HEK293T (cell line): ENCODE measurements at regions not wholly inside any gene's neighbourhood (a gene's known extent, or its start where the extent isn't known, plus 50 kb on each side); places are given as distances from the start of the nearest gene placed in this dataset.

ENCODE experiments used
- CTCF ChIA-PET: fragments of 350-600 bp; formaldehyde crosslinking; extraction: SDS; loops from one replicate; lab custom pipeline; 2021; ENCODE audit warnings: antibody characterized with exemption, inconsistent platforms; lab: Yijun Ruan, JAX
- POLR2A ChIA-PET: fragments of 350-600 bp; formaldehyde crosslinking; extraction: SDS; loops from one replicate; lab custom pipeline; 2020; ENCODE audit warnings: antibody characterized with exemption, inconsistent platforms; lab: Yijun Ruan, JAX
- DNase-seq: peaks from one replicate; pipeline ENCODE4 v3.0.0; 2012; ENCODE audit warnings: mixed read lengths; ENCODE audit errors: extremely low spot score
- ARNT ChIP-seq: fragments of 450-650 bp; IDR thresholded peaks from 2 replicates; pipeline ENCODE4 v1.6.1; 2017; ENCODE audit warnings: mild to moderate bottlenecking
- BHLHE40 ChIP-seq: fragments of 450-650 bp; IDR thresholded peaks from 2 replicates; pipeline ENCODE4 v1.6.1; 2016; ENCODE audit warnings: mild to moderate bottlenecking, moderate library complexity, borderline replicate concordance
- CTBP1 ChIP-seq: fragments of 450-650 bp; IDR thresholded peaks from 2 replicates; pipeline ENCODE4 v1.6.1; 2016; ENCODE audit warnings: borderline replicate concordance
- ELF4 ChIP-seq: fragments of 450-650 bp; IDR thresholded peaks from 2 replicates; pipeline ENCODE4 v1.6.1; 2017; ENCODE audit warnings: antibody characterized with exemption
- FOXA1 ChIP-seq: fragments of 450-650 bp; IDR thresholded peaks from 2 replicates; pipeline ENCODE4 v1.6.1; 2016; ENCODE audit warnings: mild to moderate bottlenecking
- FOXK2 ChIP-seq: fragments of 450-650 bp; IDR thresholded peaks from 2 replicates; pipeline ENCODE4 v1.6.1; 2016; ENCODE audit warnings: mild to moderate bottlenecking
- FOXM1 ChIP-seq: fragments of 450-650 bp; IDR thresholded peaks from 2 replicates; pipeline ENCODE4 v1.6.1; 2017; ENCODE audit warnings: mild to moderate bottlenecking, borderline replicate concordance
- HDGF ChIP-seq: fragments of 450-650 bp; IDR thresholded peaks from 2 replicates; pipeline ENCODE4 v1.6.1; 2017; ENCODE audit warnings: antibody characterized with exemption, borderline replicate concordance
- L3MBTL2 ChIP-seq: fragments of 450-650 bp; conservative IDR thresholded peaks from 2 replicates; pipeline ENCODE4 v1.6.1; 2016; ENCODE audit warnings: mild to moderate bottlenecking
- LEF1 ChIP-seq: fragments of 450-650 bp; IDR thresholded peaks from 2 replicates; pipeline ENCODE4 v1.6.1; 2017; ENCODE audit warnings: mild to moderate bottlenecking, borderline replicate concordance
- NFRKB ChIP-seq: fragments of 450-650 bp; IDR thresholded peaks from 2 replicates; pipeline ENCODE4 v1.6.1; 2016; ENCODE audit warnings: mild to moderate bottlenecking, moderate library complexity
- PKNOX1 ChIP-seq: fragments of 450-650 bp; IDR thresholded peaks from 2 replicates; pipeline ENCODE4 v1.6.1; 2016
- SP1 ChIP-seq: fragments of 450-650 bp; IDR thresholded peaks from 2 replicates; pipeline ENCODE4 v1.6.1; 2017
- SUZ12 ChIP-seq: fragments of 450-650 bp; IDR thresholded peaks from 2 replicates; pipeline ENCODE4 v1.6.1; 2016; ENCODE audit warnings: mild to moderate bottlenecking
- TARDBP ChIP-seq: fragments of 450-650 bp; IDR thresholded peaks from 2 replicates; pipeline ENCODE4 v1.6.1; 2016
- ZNF384 ChIP-seq: fragments of 450-650 bp; IDR thresholded peaks from 2 replicates; pipeline ENCODE4 v1.6.1; 2016

DNA sequence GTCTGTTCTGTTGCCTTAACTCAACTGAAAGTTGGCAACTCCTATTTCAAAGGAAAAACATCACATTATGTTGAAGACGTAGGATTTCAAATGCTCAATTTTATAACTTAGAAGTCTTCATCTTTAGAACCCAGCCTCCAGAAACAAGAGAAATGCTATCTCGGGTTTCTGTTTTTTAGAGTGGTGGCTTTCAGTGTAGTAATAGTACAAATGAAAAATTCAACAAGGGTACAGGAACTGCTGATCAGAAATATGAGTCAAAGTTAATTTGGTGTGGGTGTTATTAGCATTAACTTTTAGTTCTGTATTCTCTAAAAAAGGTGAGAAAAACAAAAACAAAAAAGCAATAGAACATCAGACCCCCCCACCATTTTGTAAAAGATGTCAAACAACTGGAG lies 56.6 kb upstream of the FLT1 start:
- TF ChIP-seq TARDBP: no peak
- TF ChIP-seq FOXK2: no peak
- TF ChIP-seq SUZ12: no peak
- TF ChIP-seq FOXM1: no peak
- no peak for TF ChIP-seq BHLHE40
- TF ChIP-seq L3MBTL2: no peak
- TF ChIP-seq ZNF384: no peak
- no peak for TF ChIP-seq LEF1
- TF ChIP-seq PKNOX1: no peak
- no peak for TF ChIP-seq ELF4
- no peak for TF ChIP-seq FOXA1
- no peak for TF ChIP-seq NFRKB
- TF ChIP-seq CTBP1: no peak
- no peak for TF ChIP-seq ARNT
- no peak for TF ChIP-seq HDGF
- no peak for TF ChIP-seq SP1
- POLR2A ChIA-PET: no interaction called here
- CTCF ChIA-PET: no interaction called here
- no peak for DNase-seq

DNA sequence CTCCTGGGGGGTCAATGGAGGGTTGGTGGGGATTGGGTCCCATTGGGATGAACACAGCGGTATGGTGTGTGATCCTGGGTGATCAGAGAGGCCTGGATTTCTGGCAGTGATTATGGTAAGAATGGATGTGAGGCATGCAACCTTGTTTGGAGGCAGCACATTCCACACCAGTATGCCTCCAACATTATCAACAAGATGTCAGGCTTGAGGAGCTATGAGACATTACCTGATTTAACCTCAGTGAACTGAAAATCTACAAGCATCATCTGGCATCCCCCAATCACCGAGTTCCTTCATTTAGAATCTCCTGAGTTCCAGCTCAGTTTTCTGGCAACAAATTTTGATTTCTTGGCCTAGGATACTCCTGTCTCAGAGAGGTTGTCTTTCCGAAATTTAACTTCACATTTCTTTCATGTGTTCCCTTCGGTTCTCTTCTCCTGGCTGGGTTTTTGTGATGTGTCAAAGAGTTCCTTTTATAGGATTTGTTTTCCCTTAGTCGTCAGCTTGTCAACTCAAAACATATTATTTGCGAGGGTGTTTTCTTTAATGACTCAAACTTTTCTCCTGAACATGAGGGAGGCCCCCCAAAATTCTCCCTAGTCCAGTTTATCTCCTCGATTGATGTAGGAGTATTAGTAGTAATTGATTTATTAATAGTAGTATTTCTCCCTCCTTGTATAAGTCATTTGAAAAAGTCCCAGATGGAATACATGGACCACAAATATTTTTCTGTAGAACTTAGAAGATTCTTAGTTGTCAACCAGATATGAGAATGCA lies 56.0 kb upstream of the FLT1 start:
- no peak for DNase-seq
- ChIA-PET CTCF (no interaction called here), POLR2A (no interaction called here)
- TF ChIP-seq BHLHE40 (no peak), PKNOX1 (no peak), FOXK2 (no peak), TARDBP (no peak), NFRKB (no peak), FOXA1 (no peak), HDGF (no peak), ARNT (no peak), SP1 (no peak), ELF4 (no peak), FOXM1 (no peak)

- TF ChIP-seq BHLHE40 (no peak), ARNT (no peak), FOXK2 (no peak), TARDBP (no peak), CTBP1 (no peak), FOXA1 (no peak), NFRKB (no peak), L3MBTL2 (no peak), SP1 (no peak), SUZ12 (no peak), ZNF384 (no peak), ELF4 (no peak), HDGF (no peak), FOXM1 (no peak), LEF1 (no peak), PKNOX1 (no peak)
- ChIA-PET POLR2A (no interaction called here), CTCF (no interaction called here)
- DNase-seq: no peak
Observed at GRCh38 chr13:28550091-28550490, 55.2 kb upstream of the FLT1 start.

- DNase-seq: no peak
- TF ChIP-seq SUZ12: no peak
- no peak for TF ChIP-seq HDGF
- no peak for TF ChIP-seq NFRKB
- TF ChIP-seq TARDBP: no peak
- no peak for TF ChIP-seq SP1
- TF ChIP-seq CTBP1: no peak
- no peak for TF ChIP-seq ZNF384
- TF ChIP-seq FOXM1: no peak
- TF ChIP-seq LEF1: no peak
- TF ChIP-seq PKNOX1: no peak
- no peak for TF ChIP-seq ELF4
- ChIA-PET POLR2A (no interaction called here), CTCF (interaction anchor here (0.6 to 0.9 kb wide), 2 partner anchors 86 to 92 kb away, joined by 3 read pairs; no protein-coding TSS in a partner anchor)
Observed at GRCh38 chr13:28548872-28549271, 53.9 kb upstream of the FLT1 start.

GRCh38 chr13:28548468-28548867 lies 53.5 kb upstream of the FLT1 start:
- ChIA-PET CTCF (interaction anchor here (0.9 kb wide), 1 partner anchor 86 kb away, joined by 3 read pairs; no protein-coding TSS in a partner anchor), POLR2A (no interaction called here)
- DNase-seq: no peak
- TF ChIP-seq L3MBTL2: no peak
